ENCODE measurements at regions not wholly inside any gene's neighbourhood (a gene's known extent, or its start where the extent isn't known, plus 50 kb on each side); places are given as distances from the start of the nearest gene placed in this dataset.

DNA sequence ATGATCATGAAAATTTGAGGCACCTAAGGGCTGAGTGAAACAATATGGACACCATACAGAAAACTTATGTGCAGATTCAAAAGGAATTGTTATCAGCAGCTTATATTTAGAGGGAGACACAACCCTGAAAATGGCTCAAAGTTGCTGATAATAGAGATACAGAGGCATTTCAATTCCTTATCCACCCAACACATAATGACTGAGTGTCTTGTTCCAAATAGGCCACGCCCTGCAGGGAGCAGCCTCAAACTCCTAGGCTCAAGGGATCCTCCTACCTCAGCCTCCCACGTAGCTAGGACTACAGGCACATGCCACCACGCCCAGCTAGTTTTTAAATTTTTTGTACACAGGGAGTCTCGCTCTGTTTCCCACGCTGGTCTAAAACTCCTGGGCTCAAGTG lies 79.0 kb downstream of the LBH start:
- H3K27me3 Mint-ChIP-seq (ENCODE audit: unreplicated experiment): peaks cover 4% of the 10 kb centered on the region
- H3K27ac Mint-ChIP-seq (ENCODE audit: unreplicated experiment): no peak overlapping the region
- no peak overlapping the region for H3K4me3 Mint-ChIP-seq (ENCODE audit: unreplicated experiment)
- no peaks in the 10 kb centered on the region for H3K9me3 Mint-ChIP-seq (ENCODE audit: unreplicated experiment)
- no peak for TF ChIP-seq CTCF (IDR thresholded peaks at IDR 0.05; ENCODE audit: unreplicated experiment)
- H3K4me1 Mint-ChIP-seq (ENCODE audit: unreplicated experiment): no peaks in the 10 kb centered on the region
- H3K36me3 Mint-ChIP-seq (ENCODE audit: low read depth, unreplicated experiment): peaks cover 4% of the 10 kb centered on the region
- DNase-seq (ENCODE audit: low spot score): no peak

DNA sequence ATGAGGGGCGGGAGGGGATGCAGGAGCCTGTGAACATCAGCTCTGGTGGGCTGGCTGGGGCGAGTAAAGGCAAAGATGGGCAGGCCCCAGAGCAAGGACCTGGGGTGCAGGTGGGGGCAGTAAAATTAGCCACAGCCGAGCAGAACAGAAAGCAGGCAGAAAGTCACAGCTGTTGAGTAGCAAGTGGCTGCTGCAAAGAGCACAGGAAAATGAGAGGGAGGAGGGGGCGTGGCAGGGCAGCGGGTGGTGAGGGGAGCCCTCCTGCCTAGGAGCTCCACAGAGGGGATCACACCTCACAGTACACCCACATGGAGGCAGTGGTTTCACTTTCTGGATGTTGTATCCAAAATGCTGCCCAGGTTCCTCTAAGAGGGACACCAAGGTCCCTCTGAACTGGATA lies 79.6 kb downstream of the LBH start:
- Mint-ChIP-seq H3K36me3 (ENCODE audit: low read depth, unreplicated experiment) (peaks cover 4% of the 10 kb centered on the region), H3K27ac (ENCODE audit: unreplicated experiment) (no peak overlapping the region), H3K9me3 (ENCODE audit: unreplicated experiment) (no peaks in the 10 kb centered on the region), H3K4me3 (ENCODE audit: unreplicated experiment) (no peak overlapping the region), H3K4me1 (ENCODE audit: unreplicated experiment) (no peaks in the 10 kb centered on the region), H3K27me3 (ENCODE audit: unreplicated experiment) (peaks cover 4% of the 10 kb centered on the region)
- TF ChIP-seq CTCF (IDR thresholded peaks at IDR 0.05; ENCODE audit: unreplicated experiment): no peak
- no peak for DNase-seq (ENCODE audit: low spot score)

DNA sequence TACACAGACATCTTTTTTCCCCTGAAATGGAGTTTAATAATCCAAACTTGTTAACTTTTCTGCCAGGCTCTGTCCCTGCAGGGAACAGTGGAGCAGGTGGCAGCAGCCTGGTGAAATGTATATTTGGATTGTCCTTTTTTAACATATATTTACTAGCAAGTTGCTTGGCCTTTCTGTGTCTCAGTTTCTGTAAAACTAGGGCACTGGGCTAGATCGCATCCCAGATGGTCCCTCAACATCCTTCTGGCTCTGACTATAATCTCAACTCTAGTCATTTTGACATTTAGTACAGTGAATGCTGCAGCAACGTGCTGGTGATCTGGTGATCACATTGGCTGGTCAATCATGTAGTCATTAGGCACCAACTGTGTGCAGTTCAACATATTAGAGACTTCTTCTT lies 80.4 kb downstream of the LBH start:
- TF ChIP-seq CTCF (IDR thresholded peaks at IDR 0.05; ENCODE audit: unreplicated experiment): no peak
- no peak overlapping the region for H3K27ac Mint-ChIP-seq (ENCODE audit: unreplicated experiment)
- H3K9me3 Mint-ChIP-seq (ENCODE audit: unreplicated experiment): no peaks in the 10 kb centered on the region
- H3K4me1 Mint-ChIP-seq (ENCODE audit: unreplicated experiment): no peaks in the 10 kb centered on the region
- peaks cover 4% of the 10 kb centered on the region for H3K36me3 Mint-ChIP-seq (ENCODE audit: low read depth, unreplicated experiment)
- H3K4me3 Mint-ChIP-seq (ENCODE audit: unreplicated experiment): no peak overlapping the region
- peaks cover 4% of the 10 kb centered on the region for H3K27me3 Mint-ChIP-seq (ENCODE audit: unreplicated experiment)
- DNase-seq (ENCODE audit: low spot score): no peak

GRCh38 chr2:30312916-30313315 lies 81.6 kb downstream of the LBH start:
- H3K4me3 Mint-ChIP-seq (ENCODE audit: unreplicated experiment): no peak overlapping the region
- DNase-seq (ENCODE audit: low spot score): no peak
- H3K27ac Mint-ChIP-seq (ENCODE audit: unreplicated experiment): no peak overlapping the region
- no peaks in the 10 kb centered on the region for H3K9me3 Mint-ChIP-seq (ENCODE audit: unreplicated experiment)
- H3K27me3 Mint-ChIP-seq (ENCODE audit: unreplicated experiment): peaks cover 4% of the 10 kb centered on the region
- no peaks in the 10 kb centered on the region for H3K4me1 Mint-ChIP-seq (ENCODE audit: unreplicated experiment)
- H3K36me3 Mint-ChIP-seq (ENCODE audit: low read depth, unreplicated experiment): peaks cover 4% of the 10 kb centered on the region
- TF ChIP-seq CTCF (IDR thresholded peaks at IDR 0.05; ENCODE audit: unreplicated experiment): no peak

DNA sequence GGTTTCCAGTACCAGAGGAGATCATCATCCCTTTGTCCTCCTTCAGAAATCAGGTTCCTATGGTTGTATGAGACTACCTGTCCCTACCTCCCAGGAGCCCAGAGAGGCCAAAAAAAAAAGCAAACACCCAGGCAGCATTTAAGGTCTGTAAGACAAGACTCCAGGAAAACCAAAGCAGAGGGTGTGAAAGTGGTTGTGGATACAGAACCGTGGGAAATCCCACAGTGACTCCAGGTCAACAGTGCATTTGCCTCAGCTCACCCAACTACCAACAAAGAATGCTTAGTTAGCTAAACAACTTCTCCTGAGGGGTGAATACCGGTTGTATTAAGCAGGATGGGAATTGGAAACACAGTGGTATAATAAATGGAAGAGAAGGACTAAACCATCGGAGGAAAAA lies 83.6 kb downstream of the LBH start:
- Mint-ChIP-seq H3K36me3 (ENCODE audit: low read depth, unreplicated experiment) (peaks cover 4% of the 10 kb centered on the region), H3K4me3 (ENCODE audit: unreplicated experiment) (no peak overlapping the region), H3K4me1 (ENCODE audit: unreplicated experiment) (no peaks in the 10 kb centered on the region), H3K27ac (ENCODE audit: unreplicated experiment) (no peak overlapping the region), H3K9me3 (ENCODE audit: unreplicated experiment) (no peaks in the 10 kb centered on the region), H3K27me3 (ENCODE audit: unreplicated experiment) (peaks cover 3% of the 10 kb centered on the region)
- no peak for DNase-seq (ENCODE audit: low spot score)
- no peak for TF ChIP-seq CTCF (IDR thresholded peaks at IDR 0.05; ENCODE audit: unreplicated experiment)
